Ureter (tissue), 1 donor: ENCODE measurements at regions not wholly inside any gene's neighbourhood (a gene's known extent, or its start where the extent isn't known, plus 50 kb on each side); places are given as distances from the start of the nearest gene placed in this dataset.
A peak's percentile ranks its signal among the peaks of the same experiment; 100 is the strongest.

Source experiments
- DNase-seq: peaks from one replicate; pipeline ENCODE4 v3.0.0-alpha.2; 2020; ENCODE audit warnings: low spot score
- donor health status: DM: yes; HTN: yes; CAD: no.

DNA sequence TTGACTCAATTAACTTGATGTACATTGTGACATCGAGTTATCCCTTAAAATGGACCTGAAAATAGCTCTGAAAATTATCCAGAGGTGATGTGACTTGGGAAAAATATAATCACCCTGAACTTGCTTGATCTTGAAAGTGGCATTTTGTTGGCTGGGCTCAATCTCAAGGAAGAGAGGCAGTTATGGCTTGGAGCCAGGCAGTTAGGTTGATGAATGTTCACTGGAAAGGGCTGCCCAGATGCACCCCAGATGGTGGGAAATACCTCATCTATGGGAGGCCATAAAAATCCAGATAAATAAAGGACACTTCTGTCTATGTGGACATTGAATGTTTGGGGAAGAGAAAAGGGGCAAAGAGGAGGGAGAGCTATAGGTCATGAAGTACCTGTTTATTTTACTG lies 55.7 kb upstream of the OR5AN1 start:
- DNase-seq: no peak

GRCh38 chr11:59295435-59295834 lies 63.3 kb upstream of the OR5AN1 start:
- no peak for DNase-seq

- DNase-seq: no peak
Observed at GRCh38 chr11:59292611-59293010, 66.1 kb upstream of the OR5AN1 start.

DNA sequence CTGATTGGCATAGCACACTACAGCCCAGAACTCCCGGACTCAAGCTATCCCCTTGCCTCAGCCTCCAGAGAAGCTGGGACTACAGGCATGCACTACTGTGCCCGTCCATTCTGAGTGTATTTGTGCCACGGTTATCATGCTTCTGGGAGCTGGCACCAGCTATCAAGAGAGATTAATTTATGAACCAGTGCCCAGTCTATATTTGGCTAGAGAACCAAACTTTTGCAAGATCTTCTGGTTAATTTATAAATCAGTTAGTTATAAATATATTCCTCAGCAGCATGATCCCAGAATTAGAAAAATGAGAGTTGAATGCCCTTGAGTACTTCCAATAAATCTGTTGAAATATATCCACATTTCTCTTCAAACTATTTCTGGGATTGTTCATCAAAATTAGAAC lies 67.5 kb upstream of the OR5AN1 start:
- no peak for DNase-seq

GRCh38 chr11:59289356-59290181 lies 69.1 kb upstream of the OR5AN1 start:
- no peak for DNase-seq

- no peak for DNase-seq
Observed at GRCh38 chr11:59285716-59286260, 72.9 kb upstream of the OR5AN1 start.

DNA sequence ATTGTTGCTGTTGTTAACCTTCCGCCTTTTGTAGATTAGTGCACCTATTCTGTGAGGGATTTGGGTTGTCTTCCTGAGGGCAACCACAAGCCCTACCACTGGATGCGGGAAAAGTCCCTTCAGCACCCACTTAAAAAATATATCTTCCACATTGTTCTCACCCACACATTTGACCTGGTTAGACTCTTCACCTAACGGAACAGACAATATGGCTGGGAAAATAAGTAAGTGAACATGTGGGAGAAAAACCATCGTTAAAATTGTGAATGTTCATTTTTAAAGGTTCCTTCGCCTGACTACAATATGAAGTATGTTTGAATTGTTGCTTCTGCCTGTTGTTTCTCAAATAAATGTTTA lies 72.0 kb upstream of the MPEG1 start:
- no peak for DNase-seq

GRCh38 chr11:59283825-59284772 lies 71.4 kb upstream of the MPEG1 start:
- no peak for DNase-seq

- no peak for DNase-seq
Observed at GRCh38 chr11:59283311-59283710, 70.6 kb upstream of the MPEG1 start.

- DNase-seq: no peak
Observed at GRCh38 chr11:59281177-59281576, 68.5 kb upstream of the MPEG1 start.

DNA sequence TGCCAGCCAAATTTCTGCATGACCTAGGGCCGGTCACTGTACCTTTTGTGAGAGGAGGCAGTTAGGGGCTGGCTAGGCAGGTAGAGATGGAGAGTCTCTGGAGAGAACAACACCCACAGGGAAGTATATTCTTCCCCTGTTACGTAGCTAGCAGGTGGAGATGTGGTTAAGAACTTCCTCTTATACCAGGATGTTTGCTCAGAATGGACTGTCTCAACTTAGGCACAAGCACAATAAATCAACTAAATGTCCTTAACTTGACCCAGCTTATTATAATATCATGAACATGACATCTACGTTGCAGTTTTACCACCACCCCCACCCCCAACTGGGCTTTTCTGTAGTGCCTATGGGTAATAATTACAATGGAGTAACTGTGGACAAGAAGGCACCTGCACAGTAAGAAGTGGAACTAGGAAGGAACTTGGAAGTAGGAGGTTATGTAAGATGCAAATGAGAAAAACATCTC lies 60.7 kb upstream of the MPEG1 start:
- DNase-seq: no peak

DNA sequence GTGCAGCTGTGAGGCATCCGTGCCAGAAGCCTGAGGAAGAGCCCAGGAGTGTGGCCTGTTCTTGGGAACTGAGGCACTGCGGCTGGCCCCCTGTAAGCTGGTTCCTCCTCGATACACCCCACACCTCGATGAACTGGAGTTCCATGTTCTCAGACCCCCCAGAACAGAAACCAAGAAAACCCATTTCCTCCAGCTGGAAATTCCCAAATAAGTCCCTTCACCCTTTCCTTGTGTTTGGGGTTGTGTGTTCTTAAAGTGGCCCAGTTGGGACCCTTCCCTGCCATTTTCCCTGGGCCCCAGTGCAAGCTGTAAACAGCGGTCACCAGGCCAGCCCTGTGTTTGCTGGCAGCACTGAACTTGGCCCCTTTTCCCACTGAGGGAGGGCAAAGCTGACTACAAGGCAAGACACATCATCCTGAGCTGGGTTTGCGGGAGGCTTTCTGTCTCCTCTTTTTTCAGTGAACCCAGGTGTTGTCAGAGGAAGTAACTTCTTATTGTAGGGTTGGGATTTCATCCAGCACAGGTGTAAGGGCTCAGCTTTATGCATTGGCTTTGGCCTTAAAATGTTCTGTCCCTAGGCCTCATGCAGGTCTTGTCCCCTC lies 60.1 kb upstream of the MPEG1 start:
- no peak for DNase-seq

GRCh38 chr11:59271811-59272327 lies 59.1 kb upstream of the MPEG1 start:
- no peak for DNase-seq

DNA sequence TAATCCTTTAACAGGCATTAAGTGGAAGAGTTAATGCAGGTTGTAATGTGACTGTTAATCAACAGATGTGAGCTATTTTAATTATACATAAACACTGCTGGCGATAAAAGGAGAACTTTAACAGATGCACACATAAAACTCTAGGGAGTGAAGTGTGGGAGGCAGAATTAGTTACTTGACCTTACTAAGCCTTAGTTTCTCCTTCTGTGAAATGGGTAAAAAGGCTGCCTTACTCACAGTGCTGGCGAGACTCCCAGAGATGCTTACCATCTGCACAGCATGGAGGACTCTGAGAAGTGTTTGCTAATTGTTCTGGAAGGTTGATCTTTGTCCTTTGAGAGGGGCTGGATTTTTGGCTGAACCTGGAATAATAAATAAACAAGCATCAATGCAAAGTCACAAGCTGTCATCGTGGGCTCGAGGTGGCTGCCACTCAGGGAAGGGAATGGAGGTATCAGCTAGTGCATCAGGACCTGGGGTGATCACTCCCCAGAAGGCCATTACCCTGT lies 58.6 kb upstream of the MPEG1 start:
- no peak for DNase-seq

DNA sequence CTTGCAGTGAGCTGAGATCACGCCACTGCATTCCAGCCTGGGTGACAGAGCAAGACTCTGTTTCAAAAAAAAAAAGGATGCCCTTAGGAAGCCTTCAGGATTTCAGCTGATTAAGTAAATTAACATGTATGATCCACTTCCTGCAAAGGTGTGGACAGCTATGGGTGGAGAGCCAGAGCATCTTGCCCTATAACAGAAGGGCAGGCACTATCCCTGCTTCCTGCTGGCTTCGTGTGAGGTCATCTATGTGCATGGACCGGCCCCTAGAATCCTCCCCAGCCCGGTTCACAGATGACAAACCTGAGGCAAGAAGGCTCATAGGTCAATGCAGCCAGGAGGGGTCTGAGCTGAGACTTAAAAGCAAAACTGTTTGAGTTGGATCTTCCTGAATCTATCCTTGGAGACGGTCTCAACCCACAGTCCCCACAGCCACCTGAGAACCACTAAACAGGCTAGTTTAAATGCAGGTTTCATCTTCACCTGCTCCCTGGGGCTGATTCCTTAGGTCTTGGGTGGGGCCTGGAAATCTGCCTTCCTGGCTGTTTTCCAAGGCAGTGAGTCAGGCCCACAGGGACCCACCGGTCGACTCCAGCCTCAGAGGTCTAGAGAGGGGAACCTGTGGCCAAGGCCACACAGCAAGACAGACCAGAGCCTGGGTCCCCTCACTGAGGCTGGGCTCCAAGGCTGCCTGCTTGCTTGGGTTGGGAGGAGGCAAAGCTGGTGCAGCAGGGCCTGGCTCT lies 55.2 kb upstream of the MPEG1 start:
- DNase-seq: no peak

GRCh38 chr11:59267196-59267595 lies 54.5 kb upstream of the MPEG1 start:
- DNase-seq: no peak

- DNase-seq: peak; percentile 69
Observed at GRCh38 chr11:59266491-59266890, 53.8 kb upstream of the MPEG1 start.

- no peak for DNase-seq
Observed at GRCh38 chr11:59265735-59266134, 53.0 kb upstream of the MPEG1 start.

DNA sequence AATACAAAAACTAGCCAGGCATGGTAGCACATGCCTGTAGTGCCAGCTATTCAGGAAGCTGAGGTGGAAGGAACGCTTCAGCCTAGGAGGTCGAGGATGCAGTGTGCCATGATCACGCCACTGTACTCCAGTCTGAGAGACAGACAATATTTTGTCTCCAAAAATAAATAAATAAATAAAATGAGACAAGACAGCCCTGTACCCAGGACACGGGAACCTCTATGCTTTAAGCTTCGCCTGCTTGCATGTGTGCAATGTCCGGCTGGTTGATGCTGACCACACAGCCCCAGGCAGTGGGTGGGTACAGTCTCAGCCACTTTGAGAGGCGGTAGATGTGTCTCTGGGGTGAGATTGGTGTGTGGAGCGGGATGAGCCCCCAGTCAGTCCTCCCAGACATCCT lies 52.0 kb upstream of the MPEG1 start:
- DNase-seq: no peak

DNA sequence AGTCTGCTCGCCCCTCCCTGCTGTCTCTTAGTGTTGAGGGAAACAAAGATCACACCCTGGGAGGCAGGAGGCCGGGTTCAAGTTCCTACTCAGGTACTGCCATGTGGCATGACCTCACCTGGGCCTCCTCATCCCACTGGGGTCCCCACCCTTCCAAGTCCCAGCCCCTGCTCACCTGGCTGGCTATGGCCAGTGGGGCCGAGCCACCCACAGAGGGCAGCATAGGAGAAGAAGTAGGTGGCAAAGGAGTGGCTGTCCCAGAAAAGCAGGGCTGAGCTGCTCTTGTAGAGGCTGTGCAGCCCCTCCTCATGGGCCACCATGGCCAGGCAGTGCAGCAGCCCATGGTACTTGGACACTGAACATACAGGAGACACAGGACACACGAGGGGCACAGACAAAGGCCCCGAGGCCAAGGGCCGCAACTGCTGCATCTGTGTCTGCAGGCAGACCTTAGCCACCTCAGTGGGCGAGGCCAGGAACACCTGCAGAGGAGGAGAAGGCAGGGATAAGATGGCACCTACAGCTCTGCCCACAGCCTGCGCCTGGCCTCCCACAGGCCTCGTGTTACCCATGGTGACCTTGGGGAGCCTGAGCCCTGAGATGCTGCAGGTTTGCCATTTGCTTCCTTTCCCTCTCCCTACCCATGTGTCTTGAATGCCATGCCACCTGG lies 50.6 kb upstream of the MPEG1 start:
- DNase-seq: no peak
